Loucy (cell line): ENCODE measurements at regions not wholly inside any gene's neighbourhood (a gene's known extent, or its start where the extent isn't known, plus 50 kb on each side); places are given as distances from the start of the nearest gene placed in this dataset.

Experiments
- H2AFZ ChIP-seq: fragments of 200-600 bp; sonication (generic); 2 replicates; pipeline ENCODE4 v1.6.0; 2016; ENCODE audit warnings: antibody characterized with exemption, mild to moderate bottlenecking, low read length, moderate library complexity
- H3F3A ChIP-seq: fragments of 200-600 bp; 2 replicates; pipeline ENCODE4 v1.6.0; 2016; ENCODE audit warnings: antibody characterized with exemption, low read depth, mild to moderate bottlenecking
- H3K27me3 ChIP-seq: fragments of 200-600 bp; sonication (generic); 2 replicates; pipeline ENCODE4 v1.6.1; 2014; ENCODE audit warnings: low read length, mild to moderate bottlenecking; ENCODE audit not compliant: insufficient read depth, poor library complexity, severe bottlenecking
- H3K36me3 ChIP-seq: fragments of 200-600 bp; sonication (generic); 2 replicates; pipeline ENCODE4 v1.6.1; 2016; ENCODE audit warnings: low read length; ENCODE audit not compliant: insufficient read depth
- H3K4me1 ChIP-seq: fragments of 200-600 bp; sonication (generic); 2 replicates; pipeline ENCODE4 v1.5.1; 2014; ENCODE audit warnings: low read length, mild to moderate bottlenecking; ENCODE audit not compliant: insufficient read depth, poor library complexity, severe bottlenecking
- H3K4me2 ChIP-seq: fragments of 200-600 bp; sonication (generic); 2 replicates; pipeline ENCODE4 v1.6.0; 2014; ENCODE audit warnings: antibody characterized with exemption, low read length, low read depth, mild to moderate bottlenecking; ENCODE audit not compliant: poor library complexity, severe bottlenecking
- H3K4me3 ChIP-seq: fragments of 200-600 bp; sonication (generic); 2 replicates; pipeline ENCODE4 v1.5.1; 2014; ENCODE audit warnings: low read length, mild to moderate bottlenecking, mixed read lengths; ENCODE audit not compliant: poor library complexity, severe bottlenecking
- H3K79me2 ChIP-seq: fragments of 200-600 bp; sonication (generic); 2 replicates; pipeline ENCODE4 v1.6.1; 2014; ENCODE audit warnings: low read length; ENCODE audit not compliant: insufficient read depth
- H3K9ac ChIP-seq: fragments of 200-600 bp; sonication (generic); 2 replicates; pipeline ENCODE4 v1.6.0; 2014; ENCODE audit warnings: mild to moderate bottlenecking, low read depth, low read length, moderate library complexity; ENCODE audit not compliant: poor library complexity, severe bottlenecking
- H3K9me2 ChIP-seq: fragments of 200-600 bp; sonication (generic); replicated peaks from 2 replicates; pipeline ENCODE4 v1.6.1; 2016; ENCODE audit warnings: low read depth, low read length, mixed read lengths
- H3K9me3 ChIP-seq: fragments of 200-600 bp; sonication (generic); 2 replicates; pipeline ENCODE4 v1.6.1; 2014; ENCODE audit warnings: mild to moderate bottlenecking, antibody characterized with exemption, low read length, low read depth; ENCODE audit not compliant: insufficient read depth
- H4K20me1 ChIP-seq: fragments of 200-600 bp; sonication (generic); 2 replicates; pipeline ENCODE4 v1.6.0; 2014; ENCODE audit warnings: antibody characterized with exemption, low read length, mild to moderate bottlenecking; ENCODE audit not compliant: insufficient read depth, poor library complexity, severe bottlenecking
- CTCF ChIP-seq: fragments of 200-600 bp; sonication (generic); conservative IDR thresholded peaks from 2 replicates; pipeline ENCODE4 v1.5.1; 2014; ENCODE audit warnings: mild to moderate bottlenecking, antibody characterized with exemption, low read length
- EZH2phosphoT487 ChIP-seq: fragments of 200-600 bp; IDR thresholded peaks from 2 replicates; pipeline ENCODE4 v1.6.1; 2018; ENCODE audit warnings: antibody characterized with exemption, mild to moderate bottlenecking, moderate library complexity, borderline replicate concordance

- Histone ChIP-seq H2AFZ (no peak overlapping the region), H3K9ac (no peak overlapping the region), H3K79me2 (peaks cover 14% of the 10 kb centered on the region; the same call in 1 of the 2 replicates), H3K36me3 (0 out of 2 replicates have a peak, but pooled peaks cover 6% of the 10 kb centered on the region), H3K27me3 (no peaks in the 10 kb centered on the region), H3K4me3 (no peak overlapping the region), H4K20me1 (no peaks in the 10 kb centered on the region), H3K9me2 (no peaks in the 10 kb centered on the region), H3K4me1 (peaks cover 10% of the 10 kb centered on the region), H3K9me3 (peaks cover 40% of the 10 kb centered on the region; the same call in 1 of the 2 replicates), H3K4me2 (no peak overlapping the region), H3F3A (no peaks in the 10 kb centered on the region)
- TF ChIP-seq EZH2phosphoT487 (no peak), CTCF (no peak)
Observed at GRCh38 chr2:144254342-144255235, 265.3 kb downstream of the ZEB2 start.

- Histone ChIP-seq H3K4me1 (peaks cover 10% of the 10 kb centered on the region), H3K9me2 (no peaks in the 10 kb centered on the region), H3F3A (no peaks in the 10 kb centered on the region), H3K27me3 (no peaks in the 10 kb centered on the region), H3K9ac (no peak overlapping the region), H3K79me2 (peaks cover 14% of the 10 kb centered on the region; the same call in 1 of the 2 replicates), H3K4me2 (no peak overlapping the region), H3K9me3 (peaks cover 37% of the 10 kb centered on the region; the same call in 1 of the 2 replicates), H2AFZ (no peak overlapping the region), H3K36me3 (0 out of 2 replicates have a peak, but pooled peaks cover 6% of the 10 kb centered on the region), H3K4me3 (no peak overlapping the region), H4K20me1 (no peaks in the 10 kb centered on the region)
- TF ChIP-seq CTCF (no peak), EZH2phosphoT487 (no peak)
Observed at GRCh38 chr2:144253743-144254142, 266.2 kb downstream of the ZEB2 start.

GRCh38 chr2:144252694-144253093 is 267.2 kb downstream of the ZEB2 start:
- H3K9me2 ChIP-seq = no peaks in the 10 kb centered on the region
- no peak for TF ChIP-seq EZH2phosphoT487
- TF ChIP-seq CTCF = no peak
- peaks cover 14% of the 10 kb centered on the region; the same call in 1 of the 2 replicates for H3K79me2 ChIP-seq
- peaks cover 10% of the 10 kb centered on the region for H3K4me1 ChIP-seq
- H3K4me3 ChIP-seq = no peak overlapping the region
- H3K27me3 ChIP-seq = no peaks in the 10 kb centered on the region
- peaks cover 26% of the 10 kb centered on the region; the same call in 1 of the 2 replicates for H3K9me3 ChIP-seq
- H3K9ac ChIP-seq = no peak overlapping the region
- H3F3A ChIP-seq = no peaks in the 10 kb centered on the region
- 0 out of 2 replicates have a peak, but pooled peaks cover 6% of the 10 kb centered on the region for H3K36me3 ChIP-seq
- H4K20me1 ChIP-seq = no peaks in the 10 kb centered on the region
- H2AFZ ChIP-seq = no peak overlapping the region
- H3K4me2 ChIP-seq = no peak overlapping the region
